ENCODE measurements at regions not wholly inside any gene's neighbourhood (a gene's known extent, or its start where the extent isn't known, plus 50 kb on each side); places are given as distances from the start of the nearest gene placed in this dataset.
"Not testable (repeated sequence)": the region's sequence is repeated elsewhere in the genome, so short reads cannot be mapped to it uniquely, and the experiment has no call there.

DNA sequence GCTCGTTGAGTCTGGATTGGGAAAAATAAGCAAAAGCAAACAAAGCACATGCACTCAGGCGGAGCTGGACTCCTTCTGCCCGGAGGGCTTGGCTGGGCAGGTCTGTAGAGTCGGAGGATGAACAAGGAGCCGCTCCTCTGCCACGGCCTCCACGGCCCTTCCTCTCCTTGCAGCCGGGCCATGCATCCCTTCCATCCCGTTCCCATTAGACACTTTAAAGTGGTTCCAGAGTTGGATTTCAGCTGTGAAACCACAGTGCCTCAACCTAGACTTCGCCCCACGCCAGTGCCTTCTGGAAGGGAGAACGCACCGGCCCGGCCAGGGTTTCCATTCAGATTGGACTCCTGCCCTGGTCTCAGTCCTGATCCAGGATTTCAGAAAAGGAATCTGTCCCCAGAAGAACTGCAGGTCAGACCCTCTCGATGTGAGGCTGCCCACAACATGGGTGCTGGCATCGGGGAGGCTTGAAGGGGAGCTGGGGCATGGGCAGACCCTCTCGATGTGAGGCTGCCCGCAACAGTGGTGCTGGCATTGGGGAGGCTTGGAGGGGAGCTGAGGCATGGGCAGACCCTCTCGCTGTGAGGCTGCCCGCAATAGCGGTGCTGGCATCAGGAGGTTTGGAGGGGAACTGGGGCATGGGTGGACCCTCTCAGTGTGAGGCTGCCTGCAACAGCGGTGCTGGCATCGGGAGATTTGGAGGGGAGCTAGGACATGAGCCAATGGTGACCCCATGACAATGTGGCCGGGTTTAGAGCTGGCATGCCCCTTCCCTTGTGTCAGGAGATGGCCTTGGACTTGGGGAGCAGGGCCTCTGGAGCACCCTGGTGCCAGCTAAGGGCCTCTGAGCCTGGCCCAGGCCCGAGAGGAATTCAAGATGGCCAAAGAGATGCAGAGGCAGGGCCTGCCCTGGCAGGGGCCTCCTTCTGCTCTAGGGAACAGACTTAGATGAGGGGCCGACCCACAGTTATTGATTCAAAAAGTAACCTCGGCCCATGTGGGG lies 304.5 kb downstream of the NDUFA10 start:
- Histone ChIP-seq H3K27me3 (no peaks in the 10 kb centered on the region), H3K36me3 (no peaks in the 10 kb centered on the region), H3K4me3 (ENCODE audit: low read depth, low read length) (no peak overlapping the region), H3K4me1 (no peaks in the 10 kb centered on the region), H3K9me3 (no peaks in the 10 kb centered on the region)
- TF ChIP-seq, protein P1, sequence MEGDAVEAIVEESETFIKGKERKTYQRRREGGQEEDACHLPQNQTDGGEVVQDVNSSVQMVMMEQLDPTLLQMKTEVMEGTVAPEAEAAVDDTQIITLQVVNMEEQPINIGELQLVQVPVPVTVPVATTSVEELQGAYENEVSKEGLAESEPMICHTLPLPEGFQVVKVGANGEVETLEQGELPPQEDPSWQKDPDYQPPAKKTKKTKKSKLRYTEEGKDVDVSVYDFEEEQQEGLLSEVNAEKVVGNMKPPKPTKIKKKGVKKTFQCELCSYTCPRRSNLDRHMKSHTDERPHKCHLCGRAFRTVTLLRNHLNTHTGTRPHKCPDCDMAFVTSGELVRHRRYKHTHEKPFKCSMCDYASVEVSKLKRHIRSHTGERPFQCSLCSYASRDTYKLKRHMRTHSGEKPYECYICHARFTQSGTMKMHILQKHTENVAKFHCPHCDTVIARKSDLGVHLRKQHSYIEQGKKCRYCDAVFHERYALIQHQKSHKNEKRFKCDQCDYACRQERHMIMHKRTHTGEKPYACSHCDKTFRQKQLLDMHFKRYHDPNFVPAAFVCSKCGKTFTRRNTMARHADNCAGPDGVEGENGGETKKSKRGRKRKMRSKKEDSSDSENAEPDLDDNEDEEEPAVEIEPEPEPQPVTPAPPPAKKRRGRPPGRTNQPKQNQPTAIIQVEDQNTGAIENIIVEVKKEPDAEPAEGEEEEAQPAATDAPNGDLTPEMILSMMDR (IDR thresholded peaks at IDR 0.05; ENCODE audit: low read depth, low read length) = no peak
- no peak for DNase-seq

DNA sequence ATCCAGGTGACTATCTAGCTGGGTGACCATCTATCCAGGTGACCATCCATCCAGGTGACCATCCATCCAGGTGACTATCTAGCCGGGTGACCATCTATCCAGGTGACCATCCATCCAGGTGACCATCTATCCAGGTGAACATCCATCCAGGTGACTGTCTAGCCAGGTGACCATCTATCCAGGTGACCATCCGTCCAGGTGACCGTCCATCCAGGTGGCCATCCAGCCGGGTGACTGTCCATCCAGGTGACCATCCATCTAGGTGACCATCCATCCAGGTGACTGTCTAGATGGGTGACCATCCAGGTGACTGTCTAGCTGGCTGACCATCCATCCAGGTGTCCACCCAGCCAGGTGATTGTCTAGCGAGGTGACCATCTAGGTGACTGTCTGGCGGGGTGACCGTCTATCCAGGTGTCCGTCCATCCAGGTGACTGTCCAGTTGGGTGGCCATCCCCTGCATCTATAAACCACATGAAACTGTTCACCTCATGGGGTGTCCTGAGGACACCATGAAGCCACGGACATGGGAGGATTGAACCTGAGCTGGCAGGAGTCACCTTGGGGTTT lies 305.3 kb downstream of the NDUFA10 start:
- TF ChIP-seq, protein P1 (IDR thresholded peaks at IDR 0.05; ENCODE audit: low read depth, low read length) = no peak
- no peaks in the 10 kb centered on the region for H3K36me3 ChIP-seq
- H3K9me3 ChIP-seq = no peaks in the 10 kb centered on the region
- H3K4me3 ChIP-seq (ENCODE audit: low read depth, low read length) = no peak overlapping the region
- no peaks in the 10 kb centered on the region for H3K4me1 ChIP-seq
- DNase-seq = no peak
- H3K27me3 ChIP-seq = no peaks in the 10 kb centered on the region

DNA sequence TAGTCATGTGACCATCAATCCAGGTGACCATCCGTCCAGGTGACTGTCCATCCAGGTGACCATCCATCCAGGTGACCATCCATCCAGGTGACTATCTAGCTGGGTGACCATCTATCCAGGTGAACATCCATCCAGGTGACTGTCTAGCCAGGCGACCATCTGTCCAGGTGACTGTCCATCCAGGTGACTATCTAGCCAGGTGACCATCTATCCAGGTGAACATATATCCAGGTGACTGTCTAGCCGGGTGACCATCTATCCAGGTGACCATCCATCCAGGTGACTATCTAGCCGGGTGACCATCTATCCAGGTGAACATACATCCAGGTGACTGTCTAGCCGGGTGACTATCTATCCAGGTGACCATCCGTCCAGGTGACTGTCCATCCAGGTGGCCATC lies 306.2 kb downstream of the NDUFA10 start:
- H3K27me3 ChIP-seq = not testable (repeated sequence)

DNA sequence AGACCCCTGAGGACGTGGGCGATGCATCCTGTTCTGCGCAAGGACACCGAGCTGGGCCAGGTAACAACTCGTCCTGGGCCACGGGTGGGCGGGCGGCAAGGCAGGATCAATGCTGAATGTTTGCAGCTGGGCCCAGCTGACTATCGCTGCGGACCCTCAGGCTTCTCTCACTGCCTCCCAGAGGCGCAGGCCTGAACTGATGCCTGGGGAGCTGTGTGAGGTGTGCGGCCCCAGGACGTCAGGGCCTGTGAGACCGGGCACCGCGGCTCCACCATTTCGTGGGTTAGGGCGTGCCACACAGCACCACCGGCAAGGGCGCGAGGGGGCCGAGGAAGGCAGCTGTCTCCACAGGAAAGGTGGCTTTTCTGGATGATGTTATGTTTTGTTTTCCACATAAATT lies 307.4 kb downstream of the NDUFA10 start:
- no peak overlapping the region for H3K4me3 ChIP-seq (ENCODE audit: low read depth, low read length)
- no peaks in the 10 kb centered on the region for H3K27me3 ChIP-seq
- TF ChIP-seq, protein P1 (IDR thresholded peaks at IDR 0.05; ENCODE audit: low read depth, low read length) = no peak

More for the DNA sequence above, 306.2 kb downstream of the NDUFA10 start:
- H3K4me3 ChIP-seq (ENCODE audit: low read depth, low read length); DNase-seq; H3K36me3 ChIP-seq; H3K4me1 ChIP-seq; H3K9me3 ChIP-seq: not testable (repeated sequence)

DNA sequence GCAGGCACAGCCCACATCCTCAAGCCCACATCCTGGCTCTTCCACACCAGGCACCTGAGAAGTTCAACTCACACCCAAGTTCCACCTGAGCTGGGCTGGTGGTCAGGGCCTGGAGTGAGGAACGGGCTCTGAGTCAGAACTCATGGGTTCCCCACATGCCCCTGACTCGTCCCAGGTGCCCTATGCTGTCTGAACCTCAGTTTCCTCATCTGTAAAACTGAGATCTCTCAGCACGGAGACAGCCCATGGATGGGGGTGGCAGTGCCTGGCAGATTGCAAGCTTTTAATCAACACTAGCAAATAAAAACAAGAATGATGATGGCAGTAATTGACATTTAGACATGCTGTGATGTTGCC lies 307.8 kb downstream of the NDUFA10 start:
- Histone ChIP-seq H3K27me3 (no peaks in the 10 kb centered on the region), H3K4me1 (no peaks in the 10 kb centered on the region), H3K9me3 (no peaks in the 10 kb centered on the region), H3K36me3 (no peaks in the 10 kb centered on the region), H3K4me3 (ENCODE audit: low read depth, low read length) (no peak overlapping the region)
- no peak for DNase-seq
- TF ChIP-seq, protein P1 (IDR thresholded peaks at IDR 0.05; ENCODE audit: low read depth, low read length) = no peak

More for the DNA sequence above, 307.4 kb downstream of the NDUFA10 start:
- Histone ChIP-seq H3K9me3 (no peaks in the 10 kb centered on the region), H3K36me3 (no peaks in the 10 kb centered on the region), H3K4me1 (no peaks in the 10 kb centered on the region)
- DNase-seq = no peak

DNA sequence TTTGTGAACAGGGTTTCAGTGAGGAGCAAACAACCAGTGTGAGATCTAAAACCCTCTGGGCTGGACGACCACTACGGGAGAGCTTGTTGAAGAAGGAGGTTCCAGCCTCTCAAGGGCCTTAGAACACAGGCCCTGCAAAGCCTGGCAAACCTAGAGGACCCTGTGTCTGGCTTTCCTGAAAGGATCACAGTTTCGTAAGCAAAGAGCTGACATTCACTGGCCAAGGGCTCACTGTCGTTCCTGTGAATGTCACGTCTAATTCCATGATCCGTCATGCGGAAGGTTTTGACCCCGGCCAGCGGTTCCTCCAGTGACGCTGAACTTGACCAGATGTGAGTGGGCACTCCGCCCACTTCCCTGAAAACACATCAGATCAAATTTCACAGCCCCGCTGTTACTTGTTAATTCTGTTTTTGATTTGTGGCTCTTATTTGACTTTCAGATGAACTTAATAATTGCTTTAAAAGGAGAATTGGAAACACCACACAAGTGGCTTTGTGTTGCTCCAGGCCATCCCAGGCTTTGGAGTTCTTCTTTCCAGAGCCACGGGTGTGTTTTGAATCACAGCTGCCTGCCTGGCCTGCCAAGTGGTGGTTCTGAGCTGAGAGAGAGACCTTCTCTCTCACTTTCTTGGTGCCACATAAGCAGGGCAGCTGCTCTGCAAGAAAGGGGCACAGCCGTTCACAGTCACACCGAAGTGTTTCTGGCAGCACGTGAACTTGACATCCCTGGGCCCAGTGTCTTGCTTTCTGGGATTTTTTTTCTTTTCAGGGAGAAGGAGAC lies 308.4 kb downstream of the NDUFA10 start:
- Histone ChIP-seq H3K4me3 (ENCODE audit: low read depth, low read length) (no peak overlapping the region), H3K36me3 (no peaks in the 10 kb centered on the region), H3K9me3 (no peaks in the 10 kb centered on the region), H3K4me1 (no peaks in the 10 kb centered on the region), H3K27me3 (no peaks in the 10 kb centered on the region)
- TF ChIP-seq, protein P1 (IDR thresholded peaks at IDR 0.05; ENCODE audit: low read depth, low read length) = no peak
- DNase-seq = no peak
